Smooth muscle cell (in vitro differentiated cells): ENCODE measurements at regions not wholly inside any gene's neighbourhood (a gene's known extent, or its start where the extent isn't known, plus 50 kb on each side); places are given as distances from the start of the nearest gene placed in this dataset.

Experiments used
- DNase-seq: peaks from one replicate; lab custom pipeline; 2025; ENCODE audit not compliant: unreplicated experiment; lab: John Stamatoyannopoulos, UW
- H2AFZ ChIP-seq: fragments of 200-600 bp; sonication (generic); 2 replicates; pipeline ENCODE4 v1.6.0; 2016; ENCODE audit warnings: antibody characterized with exemption, low read depth, mild to moderate bottlenecking
- H3F3A ChIP-seq: fragments of 200-600 bp; sonication (generic); 2 replicates; pipeline ENCODE4 v1.6.0; 2017; ENCODE audit warnings: antibody characterized with exemption, low read depth
- H3K27ac ChIP-seq: fragments of 200-600 bp; sonication (generic); 2 replicates; pipeline ENCODE4 v1.5.1; 2016; ENCODE audit warnings: low read depth, mild to moderate bottlenecking
- H3K27me3 ChIP-seq: fragments of 200-600 bp; sonication (generic); 2 replicates; pipeline ENCODE4 v1.6.1; 2016; ENCODE audit warnings: low read depth, mild to moderate bottlenecking
- H3K36me3 ChIP-seq: fragments of 200-600 bp; sonication (generic); 2 replicates; pipeline ENCODE4 v1.5.1; 2016; ENCODE audit warnings: low read depth
- H3K4me1 ChIP-seq: fragments of 200-600 bp; sonication (generic); 2 replicates; pipeline ENCODE4 v1.5.1; 2016; ENCODE audit warnings: low read depth
- H3K4me2 ChIP-seq: fragments of 200-600 bp; sonication (generic); 2 replicates; pipeline ENCODE4 v1.6.0; 2016; ENCODE audit warnings: mild to moderate bottlenecking
- H3K4me3 ChIP-seq: fragments of 200-600 bp; sonication (generic); 2 replicates; pipeline ENCODE4 v1.5.1; 2016; ENCODE audit warnings: mild to moderate bottlenecking
- H3K79me2 ChIP-seq: fragments of 200-600 bp; sonication (generic); 2 replicates; pipeline ENCODE4 v1.6.0; 2016; ENCODE audit warnings: low read depth, mild to moderate bottlenecking
- H3K9ac ChIP-seq: fragments of 200-600 bp; sonication (generic); 2 replicates; pipeline ENCODE4 v1.6.0; 2016; ENCODE audit warnings: low read depth
- H3K9me3 ChIP-seq: fragments of 200-600 bp; sonication (generic); replicated peaks from 2 replicates; pipeline ENCODE4 v1.5.1; 2016; ENCODE audit warnings: low read depth
- H4K20me1 ChIP-seq: fragments of 200-600 bp; sonication (generic); 2 replicates; pipeline ENCODE4 v1.6.0; 2016; ENCODE audit warnings: low read depth
- CTCF ChIP-seq: fragments of 200-600 bp; sonication (generic); IDR thresholded peaks from 2 replicates; pipeline ENCODE4 v1.5.1; 2017; ENCODE audit warnings: borderline replicate concordance, mild to moderate bottlenecking, antibody characterized with exemption; ENCODE audit not compliant: insufficient read depth, poor library complexity, severe bottlenecking
- WGBS: methylation state at CpG from one replicate; pipeline ENCODE4 v1.1.7; 2016; ENCODE audit warnings: low lambda C conversion rate; 5-methylcytosine and 5-hydroxymethylcytosine counted together

- no peak overlapping the region for H3K9ac ChIP-seq
- no peaks in the 10 kb centered on the region for H3F3A ChIP-seq
- 85% methylated on average over 1 of the region's 1 CpG for WGBS
- no peaks in the 10 kb centered on the region for H4K20me1 ChIP-seq
- H2AFZ ChIP-seq = no peak overlapping the region
- no peak overlapping the region for H3K4me2 ChIP-seq
- H3K9me3 ChIP-seq = no peaks in the 10 kb centered on the region
- no peak overlapping the region for H3K27ac ChIP-seq
- no peaks in the 10 kb centered on the region for H3K79me2 ChIP-seq
- H3K4me3 ChIP-seq = no peak overlapping the region
- peaks cover 3% of the 10 kb centered on the region for H3K27me3 ChIP-seq
- no peaks in the 10 kb centered on the region for H3K36me3 ChIP-seq
- H3K4me1 ChIP-seq = no peaks in the 10 kb centered on the region
- DNase-seq = no peak
- TF ChIP-seq CTCF = no peak
Measured at GRCh38 chr20:7463290-7463689, 477.0 kb downstream of the HAO1 start.

- 50% methylated on average over 2 of the region's 2 CpGs for WGBS
- no peak overlapping the region for H3K27ac ChIP-seq
- H3K4me3 ChIP-seq = no peak overlapping the region
- no peaks in the 10 kb centered on the region for H3K4me1 ChIP-seq
- H3K9me3 ChIP-seq = no peaks in the 10 kb centered on the region
- H4K20me1 ChIP-seq = no peaks in the 10 kb centered on the region
- TF ChIP-seq CTCF = no peak
- no peaks in the 10 kb centered on the region for H3K79me2 ChIP-seq
- H2AFZ ChIP-seq = no peak overlapping the region
- no peak overlapping the region for H3K9ac ChIP-seq
- H3K36me3 ChIP-seq = no peaks in the 10 kb centered on the region
- no peaks in the 10 kb centered on the region for H3F3A ChIP-seq
- H3K27me3 ChIP-seq = no peaks in the 10 kb centered on the region
- no peak for DNase-seq
- no peak overlapping the region for H3K4me2 ChIP-seq
Measured at GRCh38 chr20:7470912-7471311, 469.3 kb downstream of the HAO1 start.

GRCh38 chr20:7490288-7490687, 450.0 kb downstream of the HAO1 start:
- H3K36me3 ChIP-seq = no peaks in the 10 kb centered on the region
- H3K79me2 ChIP-seq = no peaks in the 10 kb centered on the region
- no peaks in the 10 kb centered on the region for H3K27me3 ChIP-seq
- H3F3A ChIP-seq = no peaks in the 10 kb centered on the region
- H4K20me1 ChIP-seq = no peaks in the 10 kb centered on the region
- H3K4me2 ChIP-seq = no peak overlapping the region
- H3K9ac ChIP-seq = no peak overlapping the region
- DNase-seq = no peak
- H3K4me1 ChIP-seq = no peaks in the 10 kb centered on the region
- TF ChIP-seq CTCF = no peak
- peaks cover 4% of the 10 kb centered on the region for H3K9me3 ChIP-seq
- H3K27ac ChIP-seq = no peak overlapping the region
- H2AFZ ChIP-seq = no peak overlapping the region
- no peak overlapping the region for H3K4me3 ChIP-seq

GRCh38 chr20:7492257-7492656, 448.0 kb downstream of the HAO1 start:
- Histone ChIP-seq H3K4me3 (no peak overlapping the region), H3F3A (no peaks in the 10 kb centered on the region), H3K9ac (no peak overlapping the region), H4K20me1 (no peaks in the 10 kb centered on the region), H3K27me3 (no peaks in the 10 kb centered on the region), H3K79me2 (no peaks in the 10 kb centered on the region), H2AFZ (no peak overlapping the region), H3K27ac (no peak overlapping the region), H3K36me3 (no peaks in the 10 kb centered on the region), H3K9me3 (peaks cover 4% of the 10 kb centered on the region), H3K4me2 (no peak overlapping the region), H3K4me1 (no peaks in the 10 kb centered on the region)
- no peak for DNase-seq
- no peak for TF ChIP-seq CTCF
- 58% methylated on average over 3 of the region's 3 CpGs for WGBS
